NB4 (cell line): ENCODE measurements at regions not wholly inside any gene's neighbourhood (a gene's known extent, or its start where the extent isn't known, plus 50 kb on each side); places are given as distances from the start of the nearest gene placed in this dataset.

ENCODE experiments used
- MYC ChIP-seq: IDR thresholded peaks from 2 replicates; pipeline ENCODE4 v1.6.1; 2011; ENCODE audit warnings: low read depth, low read length
- POLR2A ChIP-seq: IDR thresholded peaks from 2 replicates; pipeline ENCODE4 v1.6.1; 2011; ENCODE audit warnings: mild to moderate bottlenecking; ENCODE audit not compliant: insufficient read length; ENCODE audit errors: extremely low read depth
- TF ChIP-seq, protein P1 (sequence below): IDR thresholded peaks from one replicate; pipeline ENCODE4 v1.5.1; 2012; ENCODE audit warnings: low read depth, low read length

DNA sequence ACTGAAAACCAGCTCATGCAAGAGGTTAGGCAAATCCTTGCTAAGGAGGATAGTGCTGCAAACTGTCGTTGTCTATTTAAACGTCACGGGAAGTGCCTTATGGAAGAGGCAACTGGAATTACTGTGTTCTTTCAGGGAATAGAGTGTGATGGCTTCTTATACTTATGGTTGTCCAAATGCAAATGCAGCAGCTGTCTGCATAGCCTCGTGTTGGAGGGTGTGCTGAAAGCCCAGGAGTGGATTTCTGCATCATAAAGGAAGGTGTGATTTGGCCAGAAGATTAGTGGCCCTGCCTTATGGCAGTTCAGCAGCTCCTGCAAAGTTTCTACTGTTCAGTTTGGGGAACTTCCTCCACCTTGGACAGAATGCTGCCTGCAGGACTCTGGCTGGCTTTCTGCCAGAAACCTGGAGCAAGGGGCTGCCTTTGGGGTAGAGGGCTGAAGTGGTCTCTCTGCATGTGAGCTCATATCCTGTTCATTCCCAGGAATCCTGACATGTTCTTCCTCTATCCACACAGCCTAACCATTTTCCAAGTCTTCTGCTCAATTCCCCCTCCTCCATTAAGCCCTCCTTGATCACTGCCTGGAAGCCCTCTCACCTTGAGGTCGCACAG lies 321.2 kb upstream of the CXCR4 start:
- TF ChIP-seq POLR2A: no peak
- TF ChIP-seq, protein P1, sequence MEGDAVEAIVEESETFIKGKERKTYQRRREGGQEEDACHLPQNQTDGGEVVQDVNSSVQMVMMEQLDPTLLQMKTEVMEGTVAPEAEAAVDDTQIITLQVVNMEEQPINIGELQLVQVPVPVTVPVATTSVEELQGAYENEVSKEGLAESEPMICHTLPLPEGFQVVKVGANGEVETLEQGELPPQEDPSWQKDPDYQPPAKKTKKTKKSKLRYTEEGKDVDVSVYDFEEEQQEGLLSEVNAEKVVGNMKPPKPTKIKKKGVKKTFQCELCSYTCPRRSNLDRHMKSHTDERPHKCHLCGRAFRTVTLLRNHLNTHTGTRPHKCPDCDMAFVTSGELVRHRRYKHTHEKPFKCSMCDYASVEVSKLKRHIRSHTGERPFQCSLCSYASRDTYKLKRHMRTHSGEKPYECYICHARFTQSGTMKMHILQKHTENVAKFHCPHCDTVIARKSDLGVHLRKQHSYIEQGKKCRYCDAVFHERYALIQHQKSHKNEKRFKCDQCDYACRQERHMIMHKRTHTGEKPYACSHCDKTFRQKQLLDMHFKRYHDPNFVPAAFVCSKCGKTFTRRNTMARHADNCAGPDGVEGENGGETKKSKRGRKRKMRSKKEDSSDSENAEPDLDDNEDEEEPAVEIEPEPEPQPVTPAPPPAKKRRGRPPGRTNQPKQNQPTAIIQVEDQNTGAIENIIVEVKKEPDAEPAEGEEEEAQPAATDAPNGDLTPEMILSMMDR: no peak
- TF ChIP-seq MYC: no peak
